ENCODE measurements at regions not wholly inside any gene's neighbourhood (a gene's known extent, or its start where the extent isn't known, plus 50 kb on each side); places are given as distances from the start of the nearest gene placed in this dataset.

DNA sequence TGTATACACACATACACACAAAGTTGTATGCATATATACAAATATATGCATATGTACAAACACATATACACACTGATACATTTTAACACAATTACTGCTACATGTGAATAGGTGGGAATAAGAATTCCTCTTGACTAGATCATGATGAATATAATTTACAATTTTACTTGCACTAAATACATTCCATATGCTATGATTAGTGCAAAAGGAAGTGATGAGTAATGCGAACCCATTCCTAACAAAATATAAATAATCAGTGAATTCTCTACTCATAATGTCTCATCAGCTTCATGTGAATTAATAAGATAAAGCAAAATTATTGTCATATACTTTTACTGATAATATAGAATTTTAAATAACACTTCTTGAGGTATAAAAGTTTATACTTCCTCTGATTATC, 1077.3 kb upstream of the PCDH10 start:
- no peak overlapping the region for H3K9ac ChIP-seq (ENCODE audit: low read length)
- no peak overlapping the region for H3K27ac ChIP-seq (ENCODE audit: low read depth, low read length)

More for the DNA sequence above, 1077.3 kb upstream of the PCDH10 start:
- no peaks in the 10 kb centered on the region for H3K36me3 ChIP-seq (ENCODE audit: control insufficient read depth in 1 of 2, insufficient read depth in 2 of 2, low read length in 2 of 2)
- H3K9me2 ChIP-seq (ENCODE audit: insufficient read depth) = no peaks in the 10 kb centered on the region
- ChIA-PET POLR2A (no interaction called here), RAD21 (ENCODE audit: low non-redundant PET in 1 of 2, low total read pairs in 2 of 2, uncharacterized antibody in 2 of 2, unreplicated experiment in 2 of 2) (no interaction called here), CTCF (no interaction called here)
- no peak for ATAC-seq
- H2AFZ ChIP-seq (ENCODE audit: low read depth, low read length, poor library complexity, severe bottlenecking) = no peak overlapping the region
- no peak overlapping the region for H3K4me3 ChIP-seq (replicated peaks in 1 of 2; ENCODE audit: low read depth in 1 of 2, low read length in 2 of 2)
- H4K20me1 ChIP-seq (ENCODE audit: insufficient read depth) = no peaks in the 10 kb centered on the region
- no peak overlapping the region for H3K4me2 ChIP-seq (ENCODE audit: low read length)
- TF ChIP-seq EGR1 (IDR thresholded peaks at IDR 0.05; ENCODE audit: low read depth) = no peak
- TF ChIP-seq POLR2AphosphoS5 (IDR thresholded peaks at IDR 0.05; ENCODE audit: low read depth, low read length) = no peak
- no peak for TF ChIP-seq ZNF274 (IDR thresholded peaks at IDR 0.05; ENCODE audit: low read depth, low read length)
- TF ChIP-seq ZFX (IDR thresholded peaks at IDR 0.05) = no peak
- TF ChIP-seq, protein P1, sequence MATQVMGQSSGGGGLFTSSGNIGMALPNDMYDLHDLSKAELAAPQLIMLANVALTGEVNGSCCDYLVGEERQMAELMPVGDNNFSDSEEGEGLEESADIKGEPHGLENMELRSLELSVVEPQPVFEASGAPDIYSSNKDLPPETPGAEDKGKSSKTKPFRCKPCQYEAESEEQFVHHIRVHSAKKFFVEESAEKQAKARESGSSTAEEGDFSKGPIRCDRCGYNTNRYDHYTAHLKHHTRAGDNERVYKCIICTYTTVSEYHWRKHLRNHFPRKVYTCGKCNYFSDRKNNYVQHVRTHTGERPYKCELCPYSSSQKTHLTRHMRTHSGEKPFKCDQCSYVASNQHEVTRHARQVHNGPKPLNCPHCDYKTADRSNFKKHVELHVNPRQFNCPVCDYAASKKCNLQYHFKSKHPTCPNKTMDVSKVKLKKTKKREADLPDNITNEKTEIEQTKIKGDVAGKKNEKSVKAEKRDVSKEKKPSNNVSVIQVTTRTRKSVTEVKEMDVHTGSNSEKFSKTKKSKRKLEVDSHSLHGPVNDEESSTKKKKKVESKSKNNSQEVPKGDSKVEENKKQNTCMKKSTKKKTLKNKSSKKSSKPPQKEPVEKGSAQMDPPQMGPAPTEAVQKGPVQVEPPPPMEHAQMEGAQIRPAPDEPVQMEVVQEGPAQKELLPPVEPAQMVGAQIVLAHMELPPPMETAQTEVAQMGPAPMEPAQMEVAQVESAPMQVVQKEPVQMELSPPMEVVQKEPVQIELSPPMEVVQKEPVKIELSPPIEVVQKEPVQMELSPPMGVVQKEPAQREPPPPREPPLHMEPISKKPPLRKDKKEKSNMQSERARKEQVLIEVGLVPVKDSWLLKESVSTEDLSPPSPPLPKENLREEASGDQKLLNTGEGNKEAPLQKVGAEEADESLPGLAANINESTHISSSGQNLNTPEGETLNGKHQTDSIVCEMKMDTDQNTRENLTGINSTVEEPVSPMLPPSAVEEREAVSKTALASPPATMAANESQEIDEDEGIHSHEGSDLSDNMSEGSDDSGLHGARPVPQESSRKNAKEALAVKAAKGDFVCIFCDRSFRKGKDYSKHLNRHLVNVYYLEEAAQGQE (IDR thresholded peaks at IDR 0.05; ENCODE audit: low read depth) = no peak
- TF ChIP-seq CBX3 (IDR thresholded peaks at IDR 0.05; ENCODE audit: low read depth) = no peak
- TF ChIP-seq, protein P2, sequence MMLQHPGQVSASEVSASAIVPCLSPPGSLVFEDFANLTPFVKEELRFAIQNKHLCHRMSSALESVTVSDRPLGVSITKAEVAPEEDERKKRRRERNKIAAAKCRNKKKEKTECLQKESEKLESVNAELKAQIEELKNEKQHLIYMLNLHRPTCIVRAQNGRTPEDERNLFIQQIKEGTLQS (IDR thresholded peaks at IDR 0.05) = no peak
- no peak for TF ChIP-seq ELF1 (IDR thresholded peaks at IDR 0.05; ENCODE audit: borderline replicate concordance, low read depth)
- DNase-seq (ENCODE audit: low read depth, low spot score) = no peak
- no peaks in the 10 kb centered on the region for H3K27me3 ChIP-seq (ENCODE audit: insufficient read depth, low read length)
- no peaks in the 10 kb centered on the region for H3K9me3 ChIP-seq (ENCODE audit: control insufficient read depth in 1 of 2, insufficient read depth in 1 of 2, low read depth in 1 of 2, low read length in 2 of 2)
- intact Hi-C loops (cut with micrococcal nuclease) = no loop called here
- no peaks in the 10 kb centered on the region for H3K4me1 ChIP-seq (ENCODE audit: control insufficient read depth in 1 of 2, insufficient read depth in 2 of 2, low read length in 2 of 2)
- BruUV-seq (replicated peaks) = no TSS peak
- no peaks in the 10 kb centered on the region for H3K79me2 ChIP-seq (ENCODE audit: insufficient read depth, low read length)
